ENCODE measurements at regions not wholly inside any gene's neighbourhood (a gene's known extent, or its start where the extent isn't known, plus 50 kb on each side); places are given as distances from the start of the nearest gene placed in this dataset.

- no peak overlapping the region for H3K4me3 ChIP-seq (ENCODE audit: low read length in 3 of 3)
- H3K9ac ChIP-seq (ENCODE audit: low read length in 3 of 3) = no peak overlapping the region
- no peak overlapping the region for H3K27ac ChIP-seq (ENCODE audit: low read depth in 2 of 2, low read length in 2 of 2)
- no peak for DNase-seq
- H3K4me1 ChIP-seq (ENCODE audit: control insufficient read depth in 2 of 3, insufficient read depth in 2 of 3, low read depth in 1 of 3, low read length in 3 of 3) = no peaks in the 10 kb centered on the region
- intact Hi-C loops (cut with DNase I) = no loop called here
- TF ChIP-seq CTCF (IDR thresholded peaks at IDR 0.05; ENCODE audit: borderline replicate concordance, extremely low read depth, insufficient read depth) = no peak
- no peaks in the 10 kb centered on the region for H3K9me3 ChIP-seq (ENCODE audit: control insufficient read depth in 2 of 3, insufficient read depth in 1 of 3, low read length in 3 of 3)
- H3K36me3 ChIP-seq (ENCODE audit: control insufficient read depth in 2 of 3, insufficient read depth in 3 of 3, low read length in 3 of 3) = no peaks in the 10 kb centered on the region
- no peaks in the 10 kb centered on the region for H3K27me3 ChIP-seq (ENCODE audit: control insufficient read depth, insufficient read depth, low read length)
- FAIRE-seq = no peak
Observed at GRCh38 chr1:69073176-69073575, 494.5 kb upstream of the LRRC7 start.

- intact Hi-C loops (cut with DNase I) = no loop called here
- FAIRE-seq = no peak
- Histone ChIP-seq H3K4me1 (ENCODE audit: control insufficient read depth in 2 of 3, insufficient read depth in 2 of 3, low read depth in 1 of 3, low read length in 3 of 3) (no peaks in the 10 kb centered on the region), H3K36me3 (ENCODE audit: control insufficient read depth in 2 of 3, insufficient read depth in 3 of 3, low read length in 3 of 3) (no peaks in the 10 kb centered on the region), H3K9me3 (ENCODE audit: control insufficient read depth in 2 of 3, insufficient read depth in 1 of 3, low read length in 3 of 3) (no peaks in the 10 kb centered on the region), H3K4me3 (ENCODE audit: low read length in 3 of 3) (no peak overlapping the region), H3K9ac (ENCODE audit: low read length in 3 of 3) (no peak overlapping the region), H3K27ac (ENCODE audit: low read depth in 2 of 2, low read length in 2 of 2) (no peak overlapping the region), H3K27me3 (ENCODE audit: control insufficient read depth, insufficient read depth, low read length) (no peaks in the 10 kb centered on the region)
- TF ChIP-seq CTCF (IDR thresholded peaks at IDR 0.05; ENCODE audit: borderline replicate concordance, extremely low read depth, insufficient read depth) = no peak
- no peak for DNase-seq
Observed at GRCh38 chr1:69076631-69077030, 491.1 kb upstream of the LRRC7 start.

GRCh38 chr1:69077198-69077597 is 490.5 kb upstream of the LRRC7 start:
- Histone ChIP-seq H3K9me3 (ENCODE audit: control insufficient read depth in 2 of 3, insufficient read depth in 1 of 3, low read length in 3 of 3) (no peaks in the 10 kb centered on the region), H3K36me3 (ENCODE audit: control insufficient read depth in 2 of 3, insufficient read depth in 3 of 3, low read length in 3 of 3) (no peaks in the 10 kb centered on the region), H3K4me3 (ENCODE audit: low read length in 3 of 3) (no peak overlapping the region), H3K27me3 (ENCODE audit: control insufficient read depth, insufficient read depth, low read length) (no peaks in the 10 kb centered on the region), H3K4me1 (ENCODE audit: control insufficient read depth in 2 of 3, insufficient read depth in 2 of 3, low read depth in 1 of 3, low read length in 3 of 3) (no peaks in the 10 kb centered on the region), H3K27ac (ENCODE audit: low read depth in 2 of 2, low read length in 2 of 2) (no peak overlapping the region), H3K9ac (ENCODE audit: low read length in 3 of 3) (no peak overlapping the region)
- TF ChIP-seq CTCF (IDR thresholded peaks at IDR 0.05; ENCODE audit: borderline replicate concordance, extremely low read depth, insufficient read depth) = no peak
- intact Hi-C loops (cut with DNase I) = no loop called here
- DNase-seq (no peak), FAIRE-seq (no peak)

- no peak overlapping the region for H3K4me3 ChIP-seq (ENCODE audit: low read length in 3 of 3)
- DNase-seq (no peak), FAIRE-seq (no peak)
- H3K9ac ChIP-seq (ENCODE audit: low read length in 3 of 3) = no peak overlapping the region
- H3K4me1 ChIP-seq (ENCODE audit: control insufficient read depth in 2 of 3, insufficient read depth in 2 of 3, low read depth in 1 of 3, low read length in 3 of 3) = no peaks in the 10 kb centered on the region
- no peaks in the 10 kb centered on the region for H3K27me3 ChIP-seq (ENCODE audit: control insufficient read depth, insufficient read depth, low read length)
- TF ChIP-seq CTCF (IDR thresholded peaks at IDR 0.05; ENCODE audit: borderline replicate concordance, extremely low read depth, insufficient read depth) = no peak
- intact Hi-C loops (cut with DNase I) = no loop called here
- H3K27ac ChIP-seq (ENCODE audit: low read depth in 2 of 2, low read length in 2 of 2) = no peak overlapping the region
- H3K9me3 ChIP-seq (ENCODE audit: control insufficient read depth in 2 of 3, insufficient read depth in 1 of 3, low read length in 3 of 3) = no peaks in the 10 kb centered on the region
- H3K36me3 ChIP-seq (ENCODE audit: control insufficient read depth in 2 of 3, insufficient read depth in 3 of 3, low read length in 3 of 3) = no peaks in the 10 kb centered on the region
Observed at GRCh38 chr1:69077633-69078032, 490.1 kb upstream of the LRRC7 start.

All from kidney (tissue), 13 donors.